ENCODE measurements at regions not wholly inside any gene's neighbourhood (a gene's known extent, or its start where the extent isn't known, plus 50 kb on each side); places are given as distances from the start of the nearest gene placed in this dataset.

- FAIRE-seq (no peak), ATAC-seq (peak in 3 of 4 donors; percentile 43 to 65 (median 44)), DNase-seq (no peak)
- Histone ChIP-seq H3K4me3 (no peak overlapping the region), H3K36me3 (no peaks in the 10 kb centered on the region), H3K27me3 (no peaks in the 10 kb centered on the region), H3K27ac (no peak overlapping the region), H3K4me1 (peaks cover 0 to 7% (median 0%) of the 10 kb centered on the region in 3 donors), H3K9me3 (no peaks in the 10 kb centered on the region)
- TF ChIP-seq CTCF (IDR thresholded peaks at IDR 0.05) = no peak
- intact Hi-C loops (cut with DNase I) = no loop called here
- WGBS, 2 donors = 45 to 56% methylated on average over 4 of the region's 4 CpGs
Observed at GRCh38 chr21:35649186-35649585, 411.1 kb downstream of the SETD4 start.

GRCh38 chr21:35648512-35648911 is 411.8 kb downstream of the SETD4 start:
- Histone ChIP-seq H3K27me3 (no peaks in the 10 kb centered on the region), H3K4me1 (peaks cover 0 to 7% (median 0%) of the 10 kb centered on the region in 3 donors), H3K36me3 (no peaks in the 10 kb centered on the region), H3K9me3 (no peaks in the 10 kb centered on the region), H3K27ac (no peak overlapping the region), H3K4me3 (no peak overlapping the region)
- peak in 5 of 6 donors; percentile 27 to 58 (median 40) for DNase-seq
- TF ChIP-seq CTCF (IDR thresholded peaks at IDR 0.05) = no peak
- peak; percentile 82 to 98 (median 92) for ATAC-seq
- FAIRE-seq = no peak
- 20 to 24% methylated on average over 2 of the region's 2 CpGs for WGBS, 2 donors
- intact Hi-C loops (cut with DNase I) = no loop called here

GRCh38 chr21:35646606-35647005 is 413.7 kb downstream of the SETD4 start:
- 90 to 96% methylated on average over 2 of the region's 2 CpGs for WGBS, 2 donors
- no peak overlapping the region for H3K27ac ChIP-seq
- no peaks in the 10 kb centered on the region for H3K36me3 ChIP-seq
- H3K27me3 ChIP-seq = no peaks in the 10 kb centered on the region
- H3K9me3 ChIP-seq = no peaks in the 10 kb centered on the region
- H3K4me3 ChIP-seq = no peak overlapping the region
- peaks cover 0 to 7% (median 0%) of the 10 kb centered on the region in 3 donors for H3K4me1 ChIP-seq
- no peak for TF ChIP-seq CTCF (IDR thresholded peaks at IDR 0.05)
- DNase-seq (no peak), ATAC-seq (no peak), FAIRE-seq (no peak)
- intact Hi-C loops (cut with DNase I) = no loop called here

GRCh38 chr21:35645991-35646390 is 414.3 kb downstream of the SETD4 start:
- H3K9me3 ChIP-seq = no peaks in the 10 kb centered on the region
- 88 to 89% methylated on average over 2 of the region's 2 CpGs for WGBS, 2 donors
- ATAC-seq (no peak), DNase-seq (no peak), FAIRE-seq (no peak)
- intact Hi-C loops (cut with DNase I) = no loop called here
- H3K4me1 ChIP-seq = peaks cover 0 to 7% (median 0%) of the 10 kb centered on the region in 3 donors
- no peak overlapping the region for H3K27ac ChIP-seq
- no peaks in the 10 kb centered on the region for H3K27me3 ChIP-seq
- TF ChIP-seq CTCF (IDR thresholded peaks at IDR 0.05) = no peak
- H3K4me3 ChIP-seq = no peak overlapping the region
- no peaks in the 10 kb centered on the region for H3K36me3 ChIP-seq

- no peak for FAIRE-seq
- Histone ChIP-seq H3K4me1 (peaks cover 0 to 7% (median 0%) of the 10 kb centered on the region in 3 donors), H3K4me3 (no peak overlapping the region), H3K9me3 (no peaks in the 10 kb centered on the region), H3K27me3 (no peaks in the 10 kb centered on the region), H3K36me3 (no peaks in the 10 kb centered on the region), H3K27ac (no peak overlapping the region)
- no peak for TF ChIP-seq CTCF (IDR thresholded peaks at IDR 0.05)
- intact Hi-C loops (cut with DNase I) = no loop called here
- no peak for ATAC-seq
- WGBS, 2 donors = 89 to 100% methylated on average over 2 of the region's 2 CpGs
- no peak for DNase-seq
Observed at GRCh38 chr21:35644523-35644922, 415.8 kb downstream of the SETD4 start.

Measured in pancreas (tissue), 10 donors.